H1 (cell line): ENCODE measurements at regions not wholly inside any gene's neighbourhood (a gene's known extent, or its start where the extent isn't known, plus 50 kb on each side); places are given as distances from the start of the nearest gene placed in this dataset.
"Not testable (repeated sequence)": the region's sequence is repeated elsewhere in the genome, so short reads cannot be mapped to it uniquely, and the experiment has no call there.

ENCODE experiments used
- CTCF ChIA-PET: fragments of 300-600 bp; sonication (Branson Sonifier 250); formaldehyde crosslinking; loops from one replicate; lab custom pipeline; 2021; ENCODE audit not compliant: partially characterized antibody; lab: Charles Lee
- POLR2A ChIA-PET: fragments of 300-600 bp; sonication (Branson Sonifier 250); formaldehyde crosslinking; loops from one replicate; lab custom pipeline; 2021; ENCODE audit warnings: inconsistent platforms; ENCODE audit not compliant: partially characterized antibody; lab: Charles Lee
- DNase-seq, 2 experiments: peaks; one replicate each; pipeline versions ENCODE4 v3.0.0 to v3.0.0-alpha.2; 2010 to 2022; ENCODE audit warnings: low spot score in 2 of 2, low read depth in 1 of 2, mixed read lengths in 1 of 2
- FAIRE-seq: peaks from 2 replicates; lab custom pipeline; 2011; peaks lifted over from hg19 to GRCh38; lab: Jason Lieb, UNC
- H2AFZ ChIP-seq: 2 replicates; pipeline ENCODE4 v1.8.1; 2012; ENCODE audit warnings: low read length, inconsistent platforms
- H2AK5ac ChIP-seq: 2 replicates; pipeline ENCODE4 v1.6.1; 2013; ENCODE audit warnings: low read depth, low read length
- H2BK120ac ChIP-seq: replicated peaks from 2 replicates; pipeline ENCODE3; 2013; ENCODE audit warnings: low read depth, low read length, inconsistent platforms
- H2BK12ac ChIP-seq: 2 replicates; pipeline ENCODE4 v1.6.1; 2013; ENCODE audit warnings: low read depth, low read length
- H2BK15ac ChIP-seq: 2 replicates; pipeline ENCODE4 v1.6.1; 2013; ENCODE audit warnings: low read length
- H2BK20ac ChIP-seq: 2 replicates; pipeline ENCODE4 v1.6.1; 2013; ENCODE audit warnings: low read length
- H2BK5ac ChIP-seq: 2 replicates; pipeline ENCODE4 v1.6.1; 2013; ENCODE audit warnings: low read depth, low read length
- H3K14ac ChIP-seq: 2 replicates; pipeline ENCODE4 v1.6.1; 2013; ENCODE audit warnings: inconsistent platforms; ENCODE audit not compliant: insufficient read length
- H3K18ac ChIP-seq: 2 replicates; pipeline ENCODE4 v1.6.1; 2013; ENCODE audit warnings: low read length; ENCODE audit errors: extremely low read depth
- H3K23ac ChIP-seq: 2 replicates; pipeline ENCODE4 v1.6.1; 2013; ENCODE audit warnings: inconsistent platforms; ENCODE audit not compliant: insufficient read length
- H3K23me2 ChIP-seq: 2 replicates; pipeline ENCODE4 v1.6.1; 2013; ENCODE audit warnings: low read depth, low read length
- H3K27ac ChIP-seq: 2 replicates; pipeline ENCODE4 v1.6.1; 2011; ENCODE audit warnings: low read depth, low read length, inconsistent platforms
- H3K27me3 ChIP-seq, 4 experiments: replicated peaks in 1 of 4; 1 replicate in 1 of 4; 2 replicates in 3 of 4; pipeline versions ENCODE4 v1.6.1 to v1.8.1; 2011 to 2013; ENCODE audit warnings: low read length in 3 of 4, mild to moderate bottlenecking in 3 of 4, inconsistent platforms in 2 of 4, mixed read lengths in 2 of 4, moderate library complexity in 1 of 4; ENCODE audit not compliant: control insufficient read depth in 3 of 4, insufficient read depth in 3 of 4; ENCODE audit errors: extremely low read depth in 1 of 4
- H3K36me3 ChIP-seq, 4 experiments: 2 replicates each; pipeline versions ENCODE4 v1.6.1 to v1.8.1; 2011 to 2013; ENCODE audit warnings: mild to moderate bottlenecking in 4 of 4, low read length in 3 of 4, moderate library complexity in 2 of 4, control low read depth in 1 of 4, inconsistent platforms in 1 of 4; ENCODE audit not compliant: insufficient read depth in 4 of 4, control insufficient read depth in 2 of 4
- H3K4ac ChIP-seq: replicated peaks from 2 replicates; pipeline ENCODE3; 2013; ENCODE audit warnings: low read length, low read depth, mixed read lengths, inconsistent platforms; ENCODE audit not compliant: insufficient read length
- H3K4me1 ChIP-seq, 4 experiments: replicated peaks in 1 of 4; 1 replicate in 1 of 4; 2 replicates in 3 of 4; pipeline versions ENCODE4 v1.6.1 to v1.8.1; 2011 to 2013; ENCODE audit warnings: low read length in 3 of 4, inconsistent platforms in 2 of 4, mixed read lengths in 1 of 4; ENCODE audit not compliant: insufficient read depth in 4 of 4, control insufficient read depth in 3 of 4
- H3K4me2 ChIP-seq, 2 experiments: 2 replicates each; pipeline versions ENCODE4 v1.6.1 to v1.8.1; 2011 to 2013; ENCODE audit warnings: low read depth in 2 of 2, low read length in 2 of 2, control low read depth in 1 of 2, inconsistent platforms in 1 of 2, mild to moderate bottlenecking in 1 of 2; ENCODE audit not compliant: insufficient read depth in 1 of 2
- H3K4me3 ChIP-seq, 4 experiments: fragments of 200-600, 300-600 bp in 1 of 4; sonication (generic), shearing (Covaris generic), sonication (Bioruptor Twin) in 1 of 4; 2 replicates each; pipeline versions ENCODE4 v1.5.1 to v1.8.1; 2011 to 2016; ENCODE audit warnings: low read length in 4 of 4, low read depth in 3 of 4, control low read depth in 2 of 4, inconsistent platforms in 2 of 4, mild to moderate bottlenecking in 2 of 4, mixed read lengths in 1 of 4, moderate library complexity in 1 of 4; ENCODE audit not compliant: insufficient read depth in 2 of 4; ENCODE audit errors: extremely low read depth in 1 of 4
- H3K56ac ChIP-seq: replicated peaks from 2 replicates; pipeline ENCODE3; 2013; ENCODE audit warnings: low read depth, mild to moderate bottlenecking, mixed read lengths, low read length, inconsistent platforms; ENCODE audit not compliant: insufficient read length
- H3K79me1 ChIP-seq: 2 replicates; pipeline ENCODE4 v1.6.1; 2013; ENCODE audit warnings: low read depth, low read length, control low read depth
- H3K79me2 ChIP-seq, 2 experiments: 2 replicates each; pipeline versions ENCODE4 v1.6.1 to v1.8.1; 2012 to 2013; ENCODE audit warnings: low read length in 2 of 2, mild to moderate bottlenecking in 2 of 2, inconsistent platforms in 1 of 2; ENCODE audit not compliant: insufficient read depth in 2 of 2, control insufficient read depth in 1 of 2
- H3K9ac ChIP-seq, 4 experiments: replicated peaks in 1 of 4; 1 replicate in 1 of 4; 2 replicates in 3 of 4; pipeline versions ENCODE4 v1.6.1 to v1.8.1; 2011 to 2013; ENCODE audit warnings: low read depth in 3 of 4, low read length in 3 of 4, control low read depth in 2 of 4, mild to moderate bottlenecking in 2 of 4, moderate library complexity in 2 of 4, inconsistent platforms in 1 of 4; ENCODE audit errors: extremely low read depth in 1 of 4
- H3K9me3 ChIP-seq, 2 experiments: 2 replicates each; pipeline versions ENCODE4 v1.6.1 to v1.8.1; 2012 to 2013; ENCODE audit warnings: mild to moderate bottlenecking in 2 of 2, moderate library complexity in 2 of 2, control low read depth in 1 of 2, inconsistent platforms in 1 of 2, low read depth in 1 of 2, low read length in 1 of 2, mixed read lengths in 1 of 2; ENCODE audit not compliant: insufficient read depth in 2 of 2
- H4K20me1 ChIP-seq, 2 experiments: replicated peaks in 1 of 2; 2 replicates each; pipeline versions ENCODE3 to v1.8.1; 2011 to 2013; ENCODE audit warnings: inconsistent platforms in 2 of 2, low read length in 2 of 2, mild to moderate bottlenecking in 1 of 2; ENCODE audit not compliant: insufficient read depth in 2 of 2, control insufficient read depth in 1 of 2
- H4K5ac ChIP-seq: 2 replicates; pipeline ENCODE4 v1.6.1; 2013; ENCODE audit warnings: low read length, low read depth, mixed read lengths, inconsistent platforms; ENCODE audit not compliant: insufficient read length
- H4K8ac ChIP-seq: 2 replicates; pipeline ENCODE4 v1.8.0; 2013; ENCODE audit warnings: mild to moderate bottlenecking, moderate library complexity, low read length, inconsistent platforms; ENCODE audit not compliant: insufficient read depth; ENCODE audit errors: extremely low read depth
- H4K91ac ChIP-seq: replicated peaks from 2 replicates; pipeline ENCODE3; 2013; ENCODE audit warnings: low read length, mixed read lengths, inconsistent platforms; ENCODE audit not compliant: insufficient read length
- WGBS, 2 experiments: shearing (Covaris generic) in 1 of 2; methylation state at CpG; one replicate each; pipeline versions ENCODE4 v1.1.6 to v1.1.7; 2013 to 2015; ENCODE audit warnings: low lambda C conversion rate in 2 of 2, mixed read lengths in 2 of 2, inconsistent platforms in 1 of 2, low coverage in 1 of 2, missing lambda C conversion rate in 1 of 2; ENCODE audit not compliant: insufficient replicate concordance in 2 of 2, insufficient coverage in 1 of 2, insufficient read length in 1 of 2; ENCODE audit errors: extremely low coverage in 1 of 2, missing lambda C conversion rate in 1 of 2; 5-methylcytosine and 5-hydroxymethylcytosine counted together

- H2BK20ac ChIP-seq, H3K9me3 ChIP-seq, DNase-seq, H3K14ac ChIP-seq, H4K20me1 ChIP-seq, H3K4ac ChIP-seq, H3K79me1 ChIP-seq, H3K36me3 ChIP-seq, H2BK5ac ChIP-seq, H3K4me1 ChIP-seq, H3K79me2 ChIP-seq, H3K27ac ChIP-seq, H2BK120ac ChIP-seq, H2AK5ac ChIP-seq, H3K23ac ChIP-seq, H3K4me2 ChIP-seq, H3K18ac ChIP-seq, H3K23me2 ChIP-seq, H3K27me3 ChIP-seq, H3K56ac ChIP-seq, H3K4me3 ChIP-seq, H4K5ac ChIP-seq, H3K9ac ChIP-seq, H2BK12ac ChIP-seq, H2BK15ac ChIP-seq, H4K8ac ChIP-seq, FAIRE-seq, H4K91ac ChIP-seq, H2AFZ ChIP-seq, POLR2A ChIA-PET: not testable (repeated sequence)
- WGBS, 2 experiments = 75% methylated on average over 5 of the region's 5 CpGs; no CpG with 5 or more reads in 1 of the 2 experiments
- CTCF ChIA-PET = interaction anchor here (1.1 to 2.0 kb wide), 2 partner anchors 13 to 43 kb away, joined by 3 to 11 read pairs; no protein-coding TSS in a partner anchor
Measured at GRCh38 chr20:43826943-43827342, 87.7 kb upstream of the TOX2 start.
